IMR-90 (cell line): ENCODE measurements at regions not wholly inside any gene's neighbourhood (a gene's known extent, or its start where the extent isn't known, plus 50 kb on each side); places are given as distances from the start of the nearest gene placed in this dataset.

ENCODE experiments used
- ATAC-seq: fragments of 200-7000 bp; cut with Tn5 transposase; 2 replicates; pipeline ENCODE4 v1.9.1; 2020; ENCODE audit warnings: low read depth, mild to moderate bottlenecking, moderate library complexity
- BruUV-seq: library from RNA; stranded (reverse); fragments of 400-500 nt; replicated peaks from 2 replicates; lab custom pipeline; 2021; lab: Mats Ljungman, UMichigan
- CTCF ChIA-PET: fragments of 300-600 bp; formaldehyde crosslinking; extraction: SDS; loops from one replicate; lab custom pipeline; 2021; ENCODE audit warnings: antibody characterized with exemption; lab: Yijun Ruan, JAX
- POLR2A ChIA-PET: fragments of 300-600 bp; sonication (Branson Sonifier 250); formaldehyde crosslinking; loops from one replicate; lab custom pipeline; 2022; ENCODE audit warnings: antibody characterized with exemption; ENCODE audit not compliant: unreplicated experiment; lab: Charles Lee
- DNase-seq: peaks from one replicate; pipeline ENCODE4 v3.0.0; 2013
- H2AFZ ChIP-seq: replicated peaks from 2 replicates; pipeline ENCODE3; 2013; ENCODE audit warnings: low read length, mild to moderate bottlenecking; ENCODE audit not compliant: poor library complexity
- H2AK5ac ChIP-seq: 2 replicates; pipeline ENCODE4 v1.6.1; 2013; ENCODE audit warnings: low read depth, low read length, inconsistent platforms
- H2AK9ac ChIP-seq: replicated peaks from 2 replicates; pipeline ENCODE3; 2013; ENCODE audit warnings: mild to moderate bottlenecking, low read depth, low read length, moderate library complexity; ENCODE audit not compliant: poor library complexity
- H2BK120ac ChIP-seq: 2 replicates; pipeline ENCODE4 v1.6.1; 2013; ENCODE audit warnings: low read depth, low read length, inconsistent platforms
- H2BK15ac ChIP-seq: 3 replicates; pipeline ENCODE4 v1.6.1; 2013; ENCODE audit warnings: low read depth, low read length, inconsistent platforms
- H2BK20ac ChIP-seq: 2 replicates; pipeline ENCODE4 v1.6.1; 2013; ENCODE audit warnings: low read depth, mild to moderate bottlenecking, inconsistent platforms, low read length, moderate library complexity
- H2BK5ac ChIP-seq: 2 replicates; pipeline ENCODE4 v1.6.1; 2013; ENCODE audit warnings: mild to moderate bottlenecking, low read depth, low read length, inconsistent platforms; ENCODE audit not compliant: poor library complexity, severe bottlenecking
- H3K14ac ChIP-seq: replicated peaks from 2 replicates; pipeline ENCODE4 v1.6.1; 2013; ENCODE audit warnings: low read depth, low read length, inconsistent platforms
- H3K18ac ChIP-seq: 2 replicates; pipeline ENCODE4 v1.6.1; 2013; ENCODE audit warnings: low read depth, low read length, control low read depth
- H3K23ac ChIP-seq: 2 replicates; pipeline ENCODE4 v1.6.1; 2013; ENCODE audit warnings: low read depth, low read length, inconsistent platforms
- H3K27ac ChIP-seq: 2 replicates; pipeline ENCODE4 v1.5.1; 2013; ENCODE audit warnings: mild to moderate bottlenecking, control low read depth, low read length; ENCODE audit not compliant: insufficient read depth
- H3K27me3 ChIP-seq: 2 replicates; pipeline ENCODE4 v1.6.1; 2013; ENCODE audit warnings: low read length; ENCODE audit not compliant: control insufficient read depth, insufficient read depth
- H3K36me3 ChIP-seq: 2 replicates; pipeline ENCODE4 v1.6.1; 2013; ENCODE audit warnings: low read length, mixed read lengths; ENCODE audit not compliant: control insufficient read depth, insufficient read depth
- H3K4ac ChIP-seq: 2 replicates; pipeline ENCODE4 v1.6.1; 2013; ENCODE audit warnings: low read depth, low read length, inconsistent platforms
- H3K4me1 ChIP-seq: 2 replicates; pipeline ENCODE4 v1.6.1; 2013; ENCODE audit warnings: low read length, mixed read lengths; ENCODE audit not compliant: control insufficient read depth, insufficient read depth
- H3K4me2 ChIP-seq: 2 replicates; pipeline ENCODE4 v1.6.1; 2013; ENCODE audit warnings: low read depth, mild to moderate bottlenecking, control low read depth, low read length, moderate library complexity
- H3K4me3 ChIP-seq: 2 replicates; pipeline ENCODE4 v1.5.1; 2013; ENCODE audit warnings: low read depth, mild to moderate bottlenecking, control low read depth, low read length, moderate library complexity; ENCODE audit not compliant: insufficient read depth
- H3K56ac ChIP-seq: 2 replicates; pipeline ENCODE4 v1.6.1; 2013; ENCODE audit warnings: low read length, inconsistent platforms; ENCODE audit not compliant: insufficient read depth; ENCODE audit errors: extremely low read depth
- H3K79me1 ChIP-seq, 2 experiments: 2 replicates each; pipeline ENCODE4 v1.6.1; 2013; ENCODE audit warnings: low read length in 2 of 2, inconsistent platforms in 1 of 2, low read depth in 1 of 2
- H3K9ac ChIP-seq: 2 replicates; pipeline ENCODE4 v1.6.1; 2013; ENCODE audit warnings: low read depth, low read length, control low read depth
- H3K9me1 ChIP-seq: 2 replicates; pipeline ENCODE4 v1.6.1; 2013; ENCODE audit warnings: low read length, inconsistent platforms; ENCODE audit not compliant: insufficient read depth
- H3K9me3 ChIP-seq: 2 replicates; pipeline ENCODE4 v1.6.1; 2013; ENCODE audit warnings: low read length; ENCODE audit not compliant: control insufficient read depth, insufficient read depth
- H4K20me1 ChIP-seq: 2 replicates; pipeline ENCODE4 v1.6.1; 2013; ENCODE audit warnings: low read length, inconsistent platforms; ENCODE audit not compliant: insufficient read depth
- H4K5ac ChIP-seq: 2 replicates; pipeline ENCODE4 v1.6.1; 2013; ENCODE audit warnings: mild to moderate bottlenecking, low read depth, low read length, control low read depth
- H4K8ac ChIP-seq, 2 experiments: 2 replicates each; pipeline ENCODE4 v1.6.1; 2013; ENCODE audit warnings: low read depth in 2 of 2, low read length in 2 of 2, control low read depth in 1 of 2, inconsistent platforms in 1 of 2
- H4K91ac ChIP-seq: 2 replicates; pipeline ENCODE4 v1.6.1; 2013; ENCODE audit warnings: low read depth, low read length, inconsistent platforms; ENCODE audit not compliant: insufficient read depth
- BHLHE40 ChIP-seq: fragments of 150-350 bp; IDR thresholded peaks from 2 replicates; pipeline ENCODE4 v1.6.1; 2016; ENCODE audit warnings: mild to moderate bottlenecking, low read depth, low read length
- CEBPB ChIP-seq: IDR thresholded peaks from 2 replicates; pipeline ENCODE4 v1.6.1; 2012; ENCODE audit warnings: low read depth, low read length, improper control_type of control experiment
- CHD1 ChIP-seq: IDR thresholded peaks from 2 replicates; pipeline ENCODE4 v1.6.1; 2012; ENCODE audit warnings: low read depth, low read length, improper control_type of control experiment
- FOS ChIP-seq: fragments of 150-350 bp; IDR thresholded peaks from 2 replicates; pipeline ENCODE4 v1.6.1; 2016; ENCODE audit warnings: low read depth, low read length
- MAFK ChIP-seq: IDR thresholded peaks from 2 replicates; pipeline ENCODE4 v1.6.1; 2012; ENCODE audit warnings: low read depth, low read length, improper control_type of control experiment
- MAZ ChIP-seq: IDR thresholded peaks from 2 replicates; pipeline ENCODE4 v1.6.1; 2012; ENCODE audit warnings: low read depth, mild to moderate bottlenecking, low read length, improper control_type of control experiment, moderate library complexity, borderline replicate concordance
- MXI1 ChIP-seq: IDR thresholded peaks from 2 replicates; pipeline ENCODE4 v1.6.1; 2012; ENCODE audit warnings: low read depth, mild to moderate bottlenecking, low read length, moderate library complexity, borderline replicate concordance
- NFE2L2 ChIP-seq: fragments of 150-350 bp; IDR thresholded peaks from 2 replicates; pipeline ENCODE4 v1.6.1; 2016; ENCODE audit warnings: low read depth, mild to moderate bottlenecking, low read length
- POLR2A ChIP-seq: IDR thresholded peaks from 2 replicates; pipeline ENCODE4 v1.6.1; 2012; ENCODE audit warnings: mild to moderate bottlenecking, low read depth, low read length
- RAD21 ChIP-seq: IDR thresholded peaks from 2 replicates; pipeline ENCODE4 v1.6.1; 2012; ENCODE audit warnings: low read length, improper control_type of control experiment
- RCOR1 ChIP-seq: IDR thresholded peaks from 2 replicates; pipeline ENCODE4 v1.6.1; 2012; ENCODE audit warnings: mild to moderate bottlenecking, low read length, improper control_type of control experiment; ENCODE audit not compliant: insufficient replicate concordance
- RFX5 ChIP-seq: IDR thresholded peaks from 2 replicates; pipeline ENCODE4 v1.8.0; 2012; ENCODE audit warnings: low read depth, mild to moderate bottlenecking, low read length, moderate library complexity
- SMC3 ChIP-seq: fragments of 150-350 bp; IDR thresholded peaks from 2 replicates; pipeline ENCODE4 v1.6.1; 2016; ENCODE audit warnings: low read depth, mild to moderate bottlenecking, antibody characterized with exemption, low read length, moderate library complexity
- WGBS, 2 experiments: methylation state at CpG; one replicate each; pipeline versions ENCODE4 v1.1.5 to v1.1.7; 2013; ENCODE audit warnings: missing lambda C conversion rate in 2 of 2; ENCODE audit not compliant: insufficient read length in 1 of 2; ENCODE audit errors: extremely low coverage in 2 of 2; 5-methylcytosine and 5-hydroxymethylcytosine counted together
- dilution Hi-C: fragments of 300-500 bp; cut with HindIII; formaldehyde crosslinking; loops from one replicate; pipeline ENCODE4 v1.14.3; 2018; ENCODE audit warnings: low sequenced_read_pairs; ENCODE audit not compliant: unreplicated experiment
- in situ Hi-C: fragments of 300-500 bp; cut with MboI; formaldehyde crosslinking; loops from 3 replicates; pipeline ENCODE4 v1.14.3; 2019; ENCODE audit warnings: low sequenced_read_pairs, inconsistent platforms, mixed read lengths
- intact Hi-C: fragments of 100-400 bp; cut with micrococcal nuclease; formaldehyde crosslinking; loops from 2 replicates; pipeline ENCODE4 v1.10.0; 2022
- TF ChIP-seq, protein P1 (sequence below): fragments of 150-350 bp; IDR thresholded peaks from 2 replicates; pipeline ENCODE4 v1.6.1; 2016; ENCODE audit warnings: low read depth, mild to moderate bottlenecking, low read length, moderate library complexity, borderline replicate concordance
- TF ChIP-seq, protein P2 (sequence below): fragments of 150-350 bp; IDR thresholded peaks from 2 replicates; pipeline ENCODE4 v1.6.1; 2017; ENCODE audit warnings: mild to moderate bottlenecking, antibody characterized with exemption, low read length, low read depth
- TF ChIP-seq, protein P3 (sequence below): conservative IDR thresholded peaks from 2 replicates; pipeline ENCODE4 v1.5.1; 2012; ENCODE audit warnings: mild to moderate bottlenecking, low read depth, low read length, improper control_type of control experiment

DNA sequence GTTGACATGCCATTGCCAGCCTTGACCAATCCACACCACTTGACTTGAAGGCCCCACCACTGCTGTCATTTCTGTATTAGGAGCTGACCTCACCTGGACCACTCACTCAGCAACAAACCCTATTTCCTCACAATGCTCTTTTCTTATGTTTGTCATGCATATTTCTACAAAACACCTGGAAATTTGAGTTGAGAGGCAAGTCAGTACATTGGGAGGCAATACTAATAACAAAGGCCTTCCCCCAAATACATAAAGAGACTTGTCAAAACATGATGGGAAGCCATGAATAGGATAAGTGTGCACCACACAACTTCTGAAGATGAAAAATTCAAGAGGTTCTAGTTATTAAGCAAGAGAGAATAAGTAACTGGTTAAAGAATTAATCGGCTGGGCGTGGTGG, 77.9 kb upstream of the POU2AF2 start:
- WGBS, 2 experiments: no CpG with 5 or more reads among the region's 2 CpGs
- Histone ChIP-seq H3K79me1 (no peaks in the 10 kb centered on the region), H4K8ac (no peak overlapping the region), H3K9ac (no peak overlapping the region), H3K36me3 (no peaks in the 10 kb centered on the region), H3K23ac (no peak overlapping the region), H3K27me3 (no peaks in the 10 kb centered on the region), H2AK5ac (no peak overlapping the region), H3K4me3 (no peak overlapping the region), H2BK15ac (no peak overlapping the region), H3K56ac (no peak overlapping the region), H2AK9ac (no peak overlapping the region), H3K14ac (no peak overlapping the region), H3K27ac (no peak overlapping the region), H3K9me1 (no peaks in the 10 kb centered on the region), H4K5ac (no peak overlapping the region), H2BK120ac (no peak overlapping the region), H3K4me2 (no peak overlapping the region), H3K4me1 (no peaks in the 10 kb centered on the region), H4K20me1 (no peaks in the 10 kb centered on the region), H2AFZ (no peak overlapping the region), H3K18ac (no peak overlapping the region), H4K91ac (no peak overlapping the region), H2BK5ac (no peak overlapping the region), H3K4ac (no peak overlapping the region), H3K9me3 (no peaks in the 10 kb centered on the region), H2BK20ac (no peak overlapping the region)
- TF ChIP-seq RAD21 (no peak), POLR2A (no peak), MAZ (no peak), RFX5 (no peak), MAFK (no peak), FOS (no peak), NFE2L2 (no peak), MXI1 (no peak), CHD1 (no peak), RCOR1 (no peak), SMC3 (no peak), CEBPB (no peak), BHLHE40 (no peak)
- TF ChIP-seq, protein P1, sequence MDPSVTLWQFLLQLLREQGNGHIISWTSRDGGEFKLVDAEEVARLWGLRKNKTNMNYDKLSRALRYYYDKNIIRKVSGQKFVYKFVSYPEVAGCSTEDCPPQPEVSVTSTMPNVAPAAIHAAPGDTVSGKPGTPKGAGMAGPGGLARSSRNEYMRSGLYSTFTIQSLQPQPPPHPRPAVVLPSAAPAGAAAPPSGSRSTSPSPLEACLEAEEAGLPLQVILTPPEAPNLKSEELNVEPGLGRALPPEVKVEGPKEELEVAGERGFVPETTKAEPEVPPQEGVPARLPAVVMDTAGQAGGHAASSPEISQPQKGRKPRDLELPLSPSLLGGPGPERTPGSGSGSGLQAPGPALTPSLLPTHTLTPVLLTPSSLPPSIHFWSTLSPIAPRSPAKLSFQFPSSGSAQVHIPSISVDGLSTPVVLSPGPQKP: no peak
- TF ChIP-seq, protein P2, sequence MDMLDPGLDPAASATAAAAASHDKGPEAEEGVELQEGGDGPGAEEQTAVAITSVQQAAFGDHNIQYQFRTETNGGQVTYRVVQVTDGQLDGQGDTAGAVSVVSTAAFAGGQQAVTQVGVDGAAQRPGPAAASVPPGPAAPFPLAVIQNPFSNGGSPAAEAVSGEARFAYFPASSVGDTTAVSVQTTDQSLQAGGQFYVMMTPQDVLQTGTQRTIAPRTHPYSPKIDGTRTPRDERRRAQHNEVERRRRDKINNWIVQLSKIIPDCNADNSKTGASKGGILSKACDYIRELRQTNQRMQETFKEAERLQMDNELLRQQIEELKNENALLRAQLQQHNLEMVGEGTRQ: no peak
- TF ChIP-seq, protein P3, sequence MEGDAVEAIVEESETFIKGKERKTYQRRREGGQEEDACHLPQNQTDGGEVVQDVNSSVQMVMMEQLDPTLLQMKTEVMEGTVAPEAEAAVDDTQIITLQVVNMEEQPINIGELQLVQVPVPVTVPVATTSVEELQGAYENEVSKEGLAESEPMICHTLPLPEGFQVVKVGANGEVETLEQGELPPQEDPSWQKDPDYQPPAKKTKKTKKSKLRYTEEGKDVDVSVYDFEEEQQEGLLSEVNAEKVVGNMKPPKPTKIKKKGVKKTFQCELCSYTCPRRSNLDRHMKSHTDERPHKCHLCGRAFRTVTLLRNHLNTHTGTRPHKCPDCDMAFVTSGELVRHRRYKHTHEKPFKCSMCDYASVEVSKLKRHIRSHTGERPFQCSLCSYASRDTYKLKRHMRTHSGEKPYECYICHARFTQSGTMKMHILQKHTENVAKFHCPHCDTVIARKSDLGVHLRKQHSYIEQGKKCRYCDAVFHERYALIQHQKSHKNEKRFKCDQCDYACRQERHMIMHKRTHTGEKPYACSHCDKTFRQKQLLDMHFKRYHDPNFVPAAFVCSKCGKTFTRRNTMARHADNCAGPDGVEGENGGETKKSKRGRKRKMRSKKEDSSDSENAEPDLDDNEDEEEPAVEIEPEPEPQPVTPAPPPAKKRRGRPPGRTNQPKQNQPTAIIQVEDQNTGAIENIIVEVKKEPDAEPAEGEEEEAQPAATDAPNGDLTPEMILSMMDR: no peak
- intact Hi-C loops (no loop called here), dilution Hi-C loops (no loop called here), in situ Hi-C loops (no loop called here)
- no peak for DNase-seq
- no peak for ATAC-seq
- POLR2A ChIA-PET: no interaction called here
- CTCF ChIA-PET: no interaction called here
- BruUV-seq: no TSS peak
